HG03565 (cell line): ENCODE measurements at regions not wholly inside any gene's neighbourhood (a gene's known extent, or its start where the extent isn't known, plus 50 kb on each side); places are given as distances from the start of the nearest gene placed in this dataset.

Source experiments
- ATAC-seq: cut with Tn5 transposase; IDR thresholded peaks from one replicate; pipeline ENCODE4 v1.9.1; 2021; ENCODE audit warnings: mild to moderate bottlenecking, moderate library complexity; ENCODE audit not compliant: unreplicated experiment

GRCh38 chr22:49721211-49721763 lies 106.4 kb downstream of the BRD1 start:
- no peak for ATAC-seq

- no peak for ATAC-seq
These were observed 107.3 kb downstream of the BRD1 start for GRCh38 chr22:49720279-49720959.

- ATAC-seq: no peak
These were observed 108.6 kb downstream of the BRD1 start for GRCh38 chr22:49719046-49719445.

- no peak for ATAC-seq
These were observed 109.3 kb downstream of the BRD1 start for GRCh38 chr22:49718396-49718795.

- ATAC-seq: no peak
These were observed 110.3 kb downstream of the BRD1 start for GRCh38 chr22:49717322-49717919.

GRCh38 chr22:49716441-49716840 lies 111.2 kb downstream of the BRD1 start:
- no peak for ATAC-seq

GRCh38 chr22:49715450-49715849 lies 112.2 kb downstream of the BRD1 start:
- ATAC-seq: no peak

- ATAC-seq: no peak
These were observed 114.7 kb downstream of the BRD1 start for GRCh38 chr22:49713003-49713402.

GRCh38 chr22:49712195-49712791 lies 115.4 kb downstream of the BRD1 start:
- ATAC-seq: no peak

GRCh38 chr22:49710746-49711145 lies 116.9 kb downstream of the BRD1 start:
- ATAC-seq: no peak

GRCh38 chr22:49709464-49709863 lies 118.2 kb downstream of the BRD1 start:
- ATAC-seq: no peak

- ATAC-seq: no peak
These were observed 121.7 kb downstream of the BRD1 start for GRCh38 chr22:49705972-49706352.

GRCh38 chr22:49705216-49705971 lies 122.3 kb downstream of the BRD1 start:
- no peak for ATAC-seq

- ATAC-seq: no peak
These were observed 123.1 kb downstream of the BRD1 start for GRCh38 chr22:49704345-49705215.

GRCh38 chr22:49703990-49704344 lies 123.7 kb downstream of the BRD1 start:
- ATAC-seq: no peak

- no peak for ATAC-seq
These were observed 124.2 kb downstream of the BRD1 start for GRCh38 chr22:49703505-49703904.

- ATAC-seq: no peak
These were observed 125.6 kb downstream of the BRD1 start for GRCh38 chr22:49702068-49702397.

GRCh38 chr22:49701380-49702067 lies 126.1 kb downstream of the BRD1 start:
- no peak for ATAC-seq

- no peak for ATAC-seq
These were observed 127.7 kb downstream of the BRD1 start for GRCh38 chr22:49699928-49700498.

- no peak for ATAC-seq
These were observed 128.2 kb downstream of the BRD1 start for GRCh38 chr22:49699476-49699875.
